ENCODE measurements at regions not wholly inside any gene's neighbourhood (a gene's known extent, or its start where the extent isn't known, plus 50 kb on each side); places are given as distances from the start of the nearest gene placed in this dataset.

DNA sequence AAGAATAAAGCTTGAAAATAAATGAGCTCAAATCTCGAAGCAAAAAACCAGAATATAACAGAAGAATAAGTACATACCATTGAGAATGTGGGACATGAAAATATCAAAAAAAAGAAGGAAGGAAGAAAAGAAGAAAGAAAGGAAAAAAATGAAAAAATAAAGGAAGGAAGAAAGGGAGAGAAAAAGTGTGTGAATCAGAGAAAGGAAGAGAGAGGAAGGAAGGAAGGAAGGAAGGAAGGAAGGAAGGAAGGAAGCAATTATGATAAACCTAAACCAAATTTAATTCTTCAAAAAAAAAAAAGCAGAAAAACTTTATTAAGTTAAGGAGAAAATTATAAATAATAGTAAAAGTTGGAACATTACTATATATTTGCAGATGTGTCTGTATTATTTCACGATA, 949.8 kb downstream of the NLGN4X start:
- no peak overlapping the region for H3K27ac ChIP-seq (ENCODE audit: insufficient read depth, low read depth, low read length)
- H3K4me3 ChIP-seq (replicated peaks in 1 of 3; ENCODE audit: insufficient read depth in 1 of 3, low read depth in 1 of 3, low read length in 3 of 3) = no peak overlapping the region
- no peak for DNase-seq (ENCODE audit: low read depth, low spot score)
- H3K36me3 ChIP-seq (ENCODE audit: control insufficient read depth in 2 of 2, extremely low read depth in 1 of 2, insufficient read depth in 2 of 2, low read length in 2 of 2) = no peaks in the 10 kb centered on the region
- ChIA-PET CTCF (no interaction called here), POLR2A (no interaction called here)
- dilution Hi-C loops (cut with MboI; ENCODE audit: extremely low pct_ligation_motif_present, low sequenced_read_pairs) = no loop called here
- H3K9me3 ChIP-seq (replicated peaks; ENCODE audit: control insufficient read depth, insufficient read depth, low read length) = no peaks in the 10 kb centered on the region
- H3K9ac ChIP-seq (replicated peaks; ENCODE audit: extremely low read depth, insufficient read depth, low read length) = no peak overlapping the region
- TF ChIP-seq POLR2AphosphoS5 (IDR thresholded peaks at IDR 0.05; ENCODE audit: insufficient read depth, low read depth, low read length) (no peak), FOS (IDR thresholded peaks at IDR 0.05; ENCODE audit: borderline replicate concordance, insufficient read depth, low read length) (no peak), MYC (IDR thresholded peaks at IDR 0.05; ENCODE audit: low read depth, low read length) (no peak)
- H2AFZ ChIP-seq (ENCODE audit: low read depth, low read length) = no peak overlapping the region
- no peaks in the 10 kb centered on the region for H3K4me1 ChIP-seq (ENCODE audit: control insufficient read depth, extremely low read depth, insufficient read depth, low read length)
- no peaks in the 10 kb centered on the region for H4K20me1 ChIP-seq (replicated peaks; ENCODE audit: control insufficient read depth, extremely low read depth, insufficient read depth, low read length)
- no peaks in the 10 kb centered on the region for H3K79me2 ChIP-seq (ENCODE audit: control insufficient read depth, insufficient read depth, low read length)
- no peak for FAIRE-seq
- H3K9me1 ChIP-seq (replicated peaks; ENCODE audit: control insufficient read depth, extremely low read depth, insufficient read depth, low read length) = no peaks in the 10 kb centered on the region
- no peak overlapping the region for H3K4me2 ChIP-seq (ENCODE audit: insufficient read depth, low read length)
- H3K27me3 ChIP-seq (ENCODE audit: control insufficient read depth in 2 of 2, insufficient read depth in 2 of 2, low read length in 2 of 2) = no peaks in the 10 kb centered on the region
- BruUV-seq (replicated peaks) = no TSS peak
- intact Hi-C loops (cut with micrococcal nuclease) = no loop called here

GRCh38 chrX:5265324-5265850, 963.3 kb downstream of the NLGN4X start:
- TF ChIP-seq FOS (IDR thresholded peaks at IDR 0.05; ENCODE audit: borderline replicate concordance, insufficient read depth, low read length) = no peak
- TF ChIP-seq JUN (IDR thresholded peaks at IDR 0.05; ENCODE audit: borderline replicate concordance, insufficient read depth, insufficient read length, low read depth) = no peak
- TF ChIP-seq CTCF (IDR thresholded peaks at IDR 0.05; ENCODE audit: extremely low read depth in 1 of 2, insufficient read depth in 1 of 2, low read depth in 1 of 2, low read length in 2 of 2) = no peak
- no peak for TF ChIP-seq MYC (IDR thresholded peaks at IDR 0.05; ENCODE audit: low read depth, low read length)
- no peak for TF ChIP-seq GATA2 (IDR thresholded peaks at IDR 0.05; ENCODE audit: insufficient read depth, insufficient read length, low read depth, low read length)
- no peak overlapping the region for H2AFZ ChIP-seq (ENCODE audit: low read depth, low read length)
- no peak overlapping the region for H3K4me3 ChIP-seq (replicated peaks in 1 of 3; ENCODE audit: insufficient read depth in 1 of 3, low read depth in 1 of 3, low read length in 3 of 3)
- no peaks in the 10 kb centered on the region for H3K9me3 ChIP-seq (replicated peaks; ENCODE audit: control insufficient read depth, insufficient read depth, low read length)
- dilution Hi-C loops (cut with MboI; ENCODE audit: extremely low pct_ligation_motif_present, low sequenced_read_pairs) = no loop called here
- H3K9ac ChIP-seq (replicated peaks; ENCODE audit: extremely low read depth, insufficient read depth, low read length) = no peak overlapping the region
- no peaks in the 10 kb centered on the region for H3K36me3 ChIP-seq (ENCODE audit: control insufficient read depth in 2 of 2, extremely low read depth in 1 of 2, insufficient read depth in 2 of 2, low read length in 2 of 2)
- H3K4me2 ChIP-seq (ENCODE audit: insufficient read depth, low read length) = no peak overlapping the region
- no peaks in the 10 kb centered on the region for H3K79me2 ChIP-seq (ENCODE audit: control insufficient read depth, insufficient read depth, low read length)
- intact Hi-C loops (cut with micrococcal nuclease) = no loop called here
- no peaks in the 10 kb centered on the region for H3K27me3 ChIP-seq (ENCODE audit: control insufficient read depth in 2 of 2, insufficient read depth in 2 of 2, low read length in 2 of 2)
- FAIRE-seq (no peak), DNase-seq (ENCODE audit: low read depth, low spot score) (no peak)
- no peak overlapping the region for H3K27ac ChIP-seq (ENCODE audit: insufficient read depth, low read depth, low read length)
- no peaks in the 10 kb centered on the region for H3K9me1 ChIP-seq (replicated peaks; ENCODE audit: control insufficient read depth, extremely low read depth, insufficient read depth, low read length)
- CTCF ChIA-PET = no interaction called here
- no TSS peak for BruUV-seq (replicated peaks)
- POLR2A ChIA-PET = no interaction called here
- H4K20me1 ChIP-seq (replicated peaks; ENCODE audit: control insufficient read depth, extremely low read depth, insufficient read depth, low read length) = no peaks in the 10 kb centered on the region
- H3K4me1 ChIP-seq (ENCODE audit: control insufficient read depth, extremely low read depth, insufficient read depth, low read length) = no peaks in the 10 kb centered on the region
